Fibroblast of lung (primary cell): ENCODE measurements at regions not wholly inside any gene's neighbourhood (a gene's known extent, or its start where the extent isn't known, plus 50 kb on each side); places are given as distances from the start of the nearest gene placed in this dataset.

ENCODE experiments used
- DNase-seq, 2 donors: peaks; one replicate each; pipeline versions ENCODE4 v3.0.0 to v3.0.0-alpha.2; 2010; ENCODE audit warnings: low read depth in 2 of 2
- H2AFZ ChIP-seq: 2 replicates; pipeline ENCODE4 v1.5.1; 2012; ENCODE audit warnings: low read length, control low read depth, inconsistent platforms
- H3K27ac ChIP-seq: 2 replicates; pipeline ENCODE4 v1.5.1; 2011; ENCODE audit warnings: low read length, control low read depth; ENCODE audit not compliant: insufficient read depth
- H3K27me3 ChIP-seq: 2 replicates; pipeline ENCODE4 v1.5.1; 2011; ENCODE audit warnings: mild to moderate bottlenecking, low read length; ENCODE audit not compliant: control insufficient read depth, insufficient read depth
- H3K36me3 ChIP-seq: 2 replicates; pipeline ENCODE4 v1.5.1; 2011; ENCODE audit warnings: low read length; ENCODE audit not compliant: control insufficient read depth, insufficient read depth
- H3K4me1 ChIP-seq: 2 replicates; pipeline ENCODE4 v1.5.1; 2011; ENCODE audit warnings: low read length; ENCODE audit not compliant: control insufficient read depth, insufficient read depth; ENCODE audit errors: extremely low read depth
- H3K4me2 ChIP-seq: 2 replicates; pipeline ENCODE4 v1.5.1; 2011; ENCODE audit warnings: low read length, control low read depth; ENCODE audit not compliant: insufficient read depth; ENCODE audit errors: extremely low read depth
- H3K4me3 ChIP-seq, 4 experiments: fragments of 200-600 bp in 1 of 4; sonication (generic) in 1 of 4; replicated peaks in 1 of 4; 2 replicates each; pipeline ENCODE4 v1.5.1; 2011 to 2016; ENCODE audit warnings: low read length in 4 of 4, low read depth in 3 of 4, mild to moderate bottlenecking in 3 of 4, control low read depth in 2 of 4, inconsistent platforms in 1 of 4, mixed read lengths in 1 of 4; ENCODE audit not compliant: insufficient read depth in 1 of 4; ENCODE audit errors: control extremely low read depth in 1 of 4
- H3K79me2 ChIP-seq: 2 replicates; pipeline ENCODE4 v1.5.1; 2012; ENCODE audit warnings: mild to moderate bottlenecking, low read length, inconsistent platforms; ENCODE audit not compliant: control insufficient read depth, insufficient read depth
- H3K9ac ChIP-seq: 2 replicates; pipeline ENCODE4 v1.5.1; 2011; ENCODE audit warnings: mild to moderate bottlenecking, low read length, control low read depth; ENCODE audit not compliant: insufficient read depth
- H3K9me3 ChIP-seq: 2 replicates; pipeline ENCODE4 v1.5.1; 2012; ENCODE audit warnings: low read depth, low read length; ENCODE audit not compliant: control insufficient read depth, insufficient read depth
- H4K20me1 ChIP-seq: 2 replicates; pipeline ENCODE4 v1.5.1; 2011; ENCODE audit warnings: low read length; ENCODE audit not compliant: control insufficient read depth, insufficient read depth; ENCODE audit errors: extremely low read depth
- EZH2 ChIP-seq: IDR thresholded peaks from 2 replicates; pipeline ENCODE4 v1.5.1; 2012; ENCODE audit warnings: low read length, control low read depth, mild to moderate bottlenecking; ENCODE audit errors: missing control alignments
- TF ChIP-seq, protein P1 (sequence below), 2 donors: IDR thresholded peaks in 1 of 2; conservative IDR thresholded peaks in 1 of 2; 1 replicate in 1 of 2; 2 replicates in 1 of 2; pipeline ENCODE4 v1.5.1; 2011 to 2012; ENCODE audit warnings: low read length in 2 of 2, control low read depth in 1 of 2, inconsistent platforms in 1 of 2, low read depth in 1 of 2, mild to moderate bottlenecking in 1 of 2

DNA sequence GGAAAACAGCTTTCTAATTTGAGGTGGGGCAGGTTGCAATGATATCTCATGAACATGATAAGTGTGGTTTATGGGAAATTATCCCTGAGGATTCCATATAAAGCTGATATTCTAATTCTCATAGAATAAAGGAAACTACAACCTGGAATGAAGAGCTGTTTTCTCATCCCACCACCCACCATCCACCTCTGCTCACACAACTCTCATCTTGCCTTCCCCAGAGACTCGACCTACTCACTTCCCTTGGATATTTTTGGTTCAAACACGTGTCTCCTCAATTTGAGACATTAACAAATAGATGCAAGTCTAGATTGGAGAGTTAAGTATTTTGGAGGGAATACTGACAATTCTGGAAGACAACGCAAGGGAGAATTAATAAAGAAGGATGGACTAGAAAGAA, 490.9 kb downstream of the TMEM182 start:
- Histone ChIP-seq H3K27me3 (no peaks in the 10 kb centered on the region), H3K9me3 (no peaks in the 10 kb centered on the region), H3K36me3 (no peaks in the 10 kb centered on the region), H3K79me2 (no peaks in the 10 kb centered on the region), H3K4me1 (no peaks in the 10 kb centered on the region), H3K27ac (no peak overlapping the region), H3K4me3 (no peak overlapping the region), H4K20me1 (no peaks in the 10 kb centered on the region), H3K4me2 (no peak overlapping the region), H2AFZ (no peak overlapping the region), H3K9ac (no peak overlapping the region)
- TF ChIP-seq EZH2, result no peak
- TF ChIP-seq, protein P1, sequence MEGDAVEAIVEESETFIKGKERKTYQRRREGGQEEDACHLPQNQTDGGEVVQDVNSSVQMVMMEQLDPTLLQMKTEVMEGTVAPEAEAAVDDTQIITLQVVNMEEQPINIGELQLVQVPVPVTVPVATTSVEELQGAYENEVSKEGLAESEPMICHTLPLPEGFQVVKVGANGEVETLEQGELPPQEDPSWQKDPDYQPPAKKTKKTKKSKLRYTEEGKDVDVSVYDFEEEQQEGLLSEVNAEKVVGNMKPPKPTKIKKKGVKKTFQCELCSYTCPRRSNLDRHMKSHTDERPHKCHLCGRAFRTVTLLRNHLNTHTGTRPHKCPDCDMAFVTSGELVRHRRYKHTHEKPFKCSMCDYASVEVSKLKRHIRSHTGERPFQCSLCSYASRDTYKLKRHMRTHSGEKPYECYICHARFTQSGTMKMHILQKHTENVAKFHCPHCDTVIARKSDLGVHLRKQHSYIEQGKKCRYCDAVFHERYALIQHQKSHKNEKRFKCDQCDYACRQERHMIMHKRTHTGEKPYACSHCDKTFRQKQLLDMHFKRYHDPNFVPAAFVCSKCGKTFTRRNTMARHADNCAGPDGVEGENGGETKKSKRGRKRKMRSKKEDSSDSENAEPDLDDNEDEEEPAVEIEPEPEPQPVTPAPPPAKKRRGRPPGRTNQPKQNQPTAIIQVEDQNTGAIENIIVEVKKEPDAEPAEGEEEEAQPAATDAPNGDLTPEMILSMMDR (conservative IDR thresholded peaks at IDR 0.05 in 1 of 2, IDR thresholded peaks at IDR 0.05 in 1 of 2; ENCODE audit: low read depth in 1 of 2, low read length in 2 of 2), result no peak
- DNase-seq, result no peak

DNA sequence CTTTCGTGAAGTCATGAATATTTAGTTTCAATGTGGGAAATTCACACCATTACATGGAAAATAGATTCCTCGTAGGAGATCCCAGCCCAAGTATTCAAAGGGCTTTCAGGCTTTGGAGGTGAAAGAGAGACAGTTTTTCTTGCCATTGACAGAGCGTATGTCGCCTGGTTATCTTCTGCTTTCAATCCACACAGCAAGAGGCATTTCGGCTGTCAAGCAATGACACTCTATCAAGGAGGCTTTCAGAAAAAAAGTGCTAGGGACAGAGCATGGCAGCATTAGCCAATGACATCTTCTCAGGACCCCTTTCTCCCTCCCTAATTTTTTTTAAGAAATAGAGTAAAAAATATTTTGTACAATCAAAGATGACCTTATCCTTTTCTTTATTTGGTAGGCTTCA, 492.8 kb downstream of the TMEM182 start:
- no peak overlapping the region for H3K4me2 ChIP-seq
- no peak overlapping the region for H3K9ac ChIP-seq
- H3K27me3 ChIP-seq, result no peaks in the 10 kb centered on the region
- H3K4me3 ChIP-seq, result no peak overlapping the region
- no peaks in the 10 kb centered on the region for H3K36me3 ChIP-seq
- no peaks in the 10 kb centered on the region for H3K79me2 ChIP-seq
- no peaks in the 10 kb centered on the region for H4K20me1 ChIP-seq
- DNase-seq, result no peak
- H3K9me3 ChIP-seq, result no peaks in the 10 kb centered on the region
- no peak for TF ChIP-seq EZH2
- TF ChIP-seq, protein P1 (conservative IDR thresholded peaks at IDR 0.05 in 1 of 2, IDR thresholded peaks at IDR 0.05 in 1 of 2; ENCODE audit: low read depth in 1 of 2, low read length in 2 of 2), result no peak
- no peaks in the 10 kb centered on the region for H3K4me1 ChIP-seq
- no peak overlapping the region for H3K27ac ChIP-seq
- H2AFZ ChIP-seq, result no peak overlapping the region

DNA sequence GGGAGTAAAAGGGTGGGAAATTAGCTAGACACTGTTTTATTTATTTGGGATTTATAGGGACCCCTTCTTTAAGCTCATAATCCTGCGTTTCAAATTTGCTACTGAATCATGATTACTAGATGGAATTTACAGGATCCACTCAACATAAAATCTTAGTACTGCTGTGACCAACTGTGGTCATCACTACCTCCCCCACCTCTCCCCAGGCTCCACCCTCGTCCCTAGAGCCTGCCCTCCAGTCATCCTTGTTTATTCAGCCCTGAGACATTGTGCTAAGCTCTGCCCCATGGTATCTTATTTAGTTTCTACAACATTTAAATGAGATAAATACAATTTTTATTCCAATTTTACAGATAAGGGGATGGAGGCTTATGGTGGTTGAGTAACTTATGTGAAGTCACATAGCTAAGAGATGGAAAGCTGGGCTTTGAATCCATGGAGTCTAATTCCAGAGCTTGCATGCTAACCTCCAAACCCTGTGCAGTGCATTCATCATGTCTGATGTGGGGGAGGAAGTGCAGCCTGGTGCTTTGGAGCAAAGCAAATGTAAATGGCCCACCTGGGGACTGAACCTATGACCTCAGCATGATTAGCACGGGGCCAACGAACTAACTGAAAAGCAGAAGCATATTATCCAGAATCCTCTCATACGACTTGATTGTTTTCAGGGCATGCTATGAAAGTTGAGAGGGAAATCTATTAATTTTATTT, 502.4 kb downstream of the TMEM182 start:
- no peaks in the 10 kb centered on the region for H3K79me2 ChIP-seq
- H3K4me3 ChIP-seq, result no peak overlapping the region
- H3K9ac ChIP-seq, result no peak overlapping the region
- no peak for DNase-seq
- H4K20me1 ChIP-seq, result no peaks in the 10 kb centered on the region
- no peaks in the 10 kb centered on the region for H3K27me3 ChIP-seq
- H3K27ac ChIP-seq, result no peak overlapping the region
- H3K4me1 ChIP-seq, result no peaks in the 10 kb centered on the region
- no peak for TF ChIP-seq EZH2
- TF ChIP-seq, protein P1 (conservative IDR thresholded peaks at IDR 0.05 in 1 of 2, IDR thresholded peaks at IDR 0.05 in 1 of 2; ENCODE audit: low read depth in 1 of 2, low read length in 2 of 2), result no peak
- H3K4me2 ChIP-seq, result no peak overlapping the region
- H2AFZ ChIP-seq, result no peak overlapping the region
- no peaks in the 10 kb centered on the region for H3K36me3 ChIP-seq
- no peaks in the 10 kb centered on the region for H3K9me3 ChIP-seq
